GM18909 (cell line): ENCODE measurements at regions not wholly inside any gene's neighbourhood (a gene's known extent, or its start where the extent isn't known, plus 50 kb on each side); places are given as distances from the start of the nearest gene placed in this dataset.
"Not testable (repeated sequence)": the region's sequence is repeated elsewhere in the genome, so short reads cannot be mapped to it uniquely, and the experiment has no call there.

Experiments
- ATAC-seq: cut with Tn5 transposase; IDR thresholded peaks from one replicate; pipeline ENCODE4 v1.9.1; 2021; ENCODE audit warnings: mild to moderate bottlenecking; ENCODE audit not compliant: unreplicated experiment, poor library complexity

GRCh38 chr6:134424165-134424797 is 106.4 kb upstream of the SGK1 start:
- no peak for ATAC-seq

- no peak for ATAC-seq
These were observed 104.7 kb upstream of the SGK1 start for GRCh38 chr6:134422426-134423231.

- ATAC-seq: no peak
These were observed 103.6 kb upstream of the SGK1 start for GRCh38 chr6:134421501-134421900.

GRCh38 chr6:134420614-134421181 is 102.8 kb upstream of the SGK1 start:
- no peak for ATAC-seq

- ATAC-seq: no peak
These were observed 101.8 kb upstream of the SGK1 start for GRCh38 chr6:134419716-134420115.

GRCh38 chr6:134416418-134417154 is 98.7 kb upstream of the SGK1 start:
- no peak for ATAC-seq

- no peak for ATAC-seq
These were observed 97.7 kb upstream of the SGK1 start for GRCh38 chr6:134415656-134416055.

GRCh38 chr6:134415194-134415593 is 97.3 kb upstream of the SGK1 start:
- ATAC-seq: no peak

- ATAC-seq: no peak
These were observed 96.9 kb upstream of the SGK1 start for GRCh38 chr6:134414793-134415192.

- no peak for ATAC-seq
These were observed 95.3 kb upstream of the SGK1 start for GRCh38 chr6:134413241-134413643.

GRCh38 chr6:134410541-134410940 is 92.6 kb upstream of the SGK1 start:
- ATAC-seq: no peak

GRCh38 chr6:134407791-134408190 is 89.9 kb upstream of the SGK1 start:
- ATAC-seq: no peak

GRCh38 chr6:134406311-134406710 is 88.4 kb upstream of the SGK1 start:
- ATAC-seq: no peak

GRCh38 chr6:134405386-134406087 is 87.6 kb upstream of the SGK1 start:
- no peak for ATAC-seq

GRCh38 chr6:134403312-134403711 is 85.4 kb upstream of the SGK1 start:
- ATAC-seq: not testable (repeated sequence)

- no peak for ATAC-seq
These were observed 84.6 kb upstream of the SGK1 start for GRCh38 chr6:134402372-134402984.

- no peak for ATAC-seq
These were observed 83.0 kb upstream of the SGK1 start for GRCh38 chr6:134400941-134401340.

- no peak for ATAC-seq
These were observed 80.5 kb upstream of the SGK1 start for GRCh38 chr6:134398453-134398852.

GRCh38 chr6:134397676-134398075 is 79.8 kb upstream of the SGK1 start:
- no peak for ATAC-seq

- ATAC-seq: no peak
These were observed 77.0 kb upstream of the SGK1 start for GRCh38 chr6:134394905-134395304.
